ENCODE measurements at regions not wholly inside any gene's neighbourhood (a gene's known extent, or its start where the extent isn't known, plus 50 kb on each side); places are given as distances from the start of the nearest gene placed in this dataset.
"Not testable (repeated sequence)": the region's sequence is repeated elsewhere in the genome, so short reads cannot be mapped to it uniquely, and the experiment has no call there.

- DNase-seq (ENCODE audit: low spot score), result no peak
Observed at GRCh38 chr2:81050580-81051095, 746.1 kb upstream of the LRRTM1 start.

- DNase-seq (ENCODE audit: low spot score), result no peak
Observed at GRCh38 chr2:81043681-81044080, 739.1 kb upstream of the LRRTM1 start.

- no peak for DNase-seq (ENCODE audit: low spot score)
Observed at GRCh38 chr2:81007104-81007503, 702.6 kb upstream of the LRRTM1 start.

GRCh38 chr2:81002906-81003305, 698.4 kb upstream of the LRRTM1 start:
- DNase-seq (ENCODE audit: low spot score), result no peak

DNA sequence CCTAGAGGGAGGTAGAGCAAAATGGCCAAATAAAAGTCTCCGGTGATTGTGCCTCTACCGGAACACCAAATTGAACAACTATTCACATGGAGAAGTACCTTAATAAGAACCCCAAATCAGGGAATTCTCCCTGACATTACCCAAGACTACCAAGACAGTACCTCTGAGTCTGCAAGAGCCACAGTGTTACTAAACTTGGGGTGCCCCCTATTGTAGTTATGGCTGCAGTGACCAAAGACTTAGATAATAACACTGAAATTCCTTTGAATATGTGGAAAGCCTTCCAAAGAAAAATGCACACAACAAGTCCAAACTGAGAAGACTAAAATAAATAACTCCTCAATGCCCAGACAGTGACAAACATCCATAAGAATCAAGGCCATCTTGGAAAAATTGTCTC, 682.9 kb upstream of the LRRTM1 start:
- no peak for DNase-seq (ENCODE audit: low spot score)

DNA sequence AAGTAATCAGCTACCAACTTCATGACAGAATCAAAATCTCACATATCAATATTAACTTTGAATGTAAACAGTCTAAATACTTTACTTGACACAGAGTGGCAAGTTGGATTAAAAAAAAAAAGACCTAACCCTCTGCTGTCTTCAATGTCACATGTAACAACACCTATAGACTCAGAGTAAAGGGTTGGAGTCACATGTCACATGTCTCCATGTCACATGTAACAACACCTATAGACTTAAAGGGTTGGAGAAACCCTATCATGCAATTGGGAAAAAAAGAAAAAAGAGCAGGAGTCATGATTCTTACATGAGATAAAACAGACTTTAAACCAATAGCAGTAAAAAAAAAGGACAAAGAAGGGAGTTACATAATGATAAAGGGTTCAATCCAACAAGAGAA, 665.3 kb upstream of the LRRTM1 start:
- no peak for DNase-seq (ENCODE audit: low spot score)

DNA sequence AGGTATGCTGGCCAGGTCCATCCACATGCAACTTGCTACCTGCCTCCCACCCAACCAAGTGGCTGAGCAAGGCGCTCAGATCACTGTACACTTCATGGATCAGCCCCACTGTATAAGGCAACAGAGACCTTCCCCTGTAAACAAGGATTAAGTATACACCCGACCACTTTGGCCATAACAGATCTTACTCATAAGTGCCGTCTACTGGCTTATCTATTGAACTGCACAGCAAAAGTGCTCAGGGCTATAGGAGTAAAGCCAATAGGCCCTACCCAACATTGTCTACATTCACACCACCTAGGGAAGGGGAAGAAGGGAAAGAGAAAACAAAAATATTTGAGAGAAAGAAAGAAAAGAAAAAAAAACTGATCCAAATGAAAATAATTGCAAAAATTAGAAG, 663.9 kb upstream of the LRRTM1 start:
- DNase-seq (ENCODE audit: low spot score), result no peak

- no peak for DNase-seq (ENCODE audit: low spot score)
Observed at GRCh38 chr2:80947601-80948130, 643.1 kb upstream of the LRRTM1 start.

- DNase-seq (ENCODE audit: low spot score), result no peak
Observed at GRCh38 chr2:80943487-80943886, 638.9 kb upstream of the LRRTM1 start.

GRCh38 chr2:80942766-80943165, 638.2 kb upstream of the LRRTM1 start:
- no peak for DNase-seq (ENCODE audit: low spot score)

- DNase-seq (ENCODE audit: low spot score), result no peak
Observed at GRCh38 chr2:80938463-80938862, 633.9 kb upstream of the LRRTM1 start.

GRCh38 chr2:80931820-80932219, 627.3 kb upstream of the LRRTM1 start:
- not testable (repeated sequence) for DNase-seq (ENCODE audit: low spot score)

GRCh38 chr2:80930777-80931176, 626.2 kb upstream of the LRRTM1 start:
- no peak for DNase-seq (ENCODE audit: low spot score)

DNA sequence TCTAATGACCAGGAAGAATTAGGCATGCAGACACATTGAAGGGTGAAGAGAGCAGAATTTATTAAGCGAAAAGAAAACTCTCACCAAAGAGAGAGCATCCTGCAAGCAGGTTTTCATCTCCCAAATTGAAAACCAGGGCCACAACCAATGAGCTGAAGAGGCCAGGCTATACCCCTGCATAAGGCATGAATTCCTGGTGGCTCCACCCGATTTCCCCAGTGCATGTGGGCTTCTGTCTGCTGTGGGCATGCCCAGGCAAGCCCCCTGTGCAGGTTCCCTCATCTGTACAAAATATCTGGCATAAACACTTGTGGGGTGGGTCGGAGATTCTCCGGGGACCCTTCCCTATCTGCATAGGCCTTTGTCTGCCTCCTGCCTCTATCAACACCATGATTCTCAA, 621.6 kb upstream of the LRRTM1 start:
- no peak for DNase-seq (ENCODE audit: low spot score)

GRCh38 chr2:80896576-80896975, 592.0 kb upstream of the LRRTM1 start:
- no peak for DNase-seq (ENCODE audit: low spot score)

GRCh38 chr2:80894486-80894885, 589.9 kb upstream of the LRRTM1 start:
- DNase-seq (ENCODE audit: low spot score), result no peak

DNA sequence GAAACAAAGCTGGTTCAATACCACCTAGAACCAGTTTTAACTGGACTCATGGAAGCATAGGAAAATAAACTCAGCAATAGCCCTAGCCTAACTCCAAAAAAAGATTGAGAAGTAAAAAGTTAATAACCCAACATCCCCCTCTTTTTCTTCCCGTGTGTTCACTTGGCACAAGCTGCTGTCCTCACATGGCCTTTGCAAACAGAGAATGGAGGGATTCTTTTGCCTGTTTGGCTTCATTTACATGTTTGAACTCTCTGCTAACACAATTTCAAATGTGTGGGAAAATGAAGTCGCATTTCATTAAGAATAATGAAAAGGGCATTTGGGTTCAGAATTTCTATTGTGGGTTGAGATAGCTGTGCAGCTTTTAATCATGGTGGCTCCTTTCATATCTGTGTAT, 589.2 kb upstream of the LRRTM1 start:
- no peak for DNase-seq (ENCODE audit: low spot score)

- no peak for DNase-seq (ENCODE audit: low spot score)
Observed at GRCh38 chr2:80889009-80889408, 584.5 kb upstream of the LRRTM1 start.

GRCh38 chr2:80887841-80888378, 583.4 kb upstream of the LRRTM1 start:
- no peak for DNase-seq (ENCODE audit: low spot score)

DNA sequence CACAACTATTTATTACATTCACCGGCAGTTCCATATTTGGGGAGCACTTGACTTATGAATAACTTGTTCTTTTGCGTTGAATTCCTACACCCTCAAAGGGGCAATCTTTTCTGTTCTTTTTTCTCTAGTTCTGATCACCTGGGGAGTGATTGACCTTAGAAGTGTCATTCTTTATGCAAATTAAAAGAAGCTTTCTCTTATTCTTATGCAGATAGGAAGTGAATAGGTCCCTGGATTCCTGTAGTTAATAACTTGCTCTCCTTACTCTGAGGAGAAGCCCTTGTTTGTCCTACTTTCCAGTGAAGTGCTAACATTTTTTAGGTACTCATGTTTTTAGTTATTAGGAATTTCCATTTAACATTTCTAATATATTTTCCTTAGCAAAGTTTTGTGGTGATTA, 569.8 kb upstream of the LRRTM1 start:
- DNase-seq (ENCODE audit: low spot score), result no peak

GRCh38 chr2:80869858-80870438, 565.4 kb upstream of the LRRTM1 start:
- DNase-seq (ENCODE audit: low spot score), result no peak

DNA sequence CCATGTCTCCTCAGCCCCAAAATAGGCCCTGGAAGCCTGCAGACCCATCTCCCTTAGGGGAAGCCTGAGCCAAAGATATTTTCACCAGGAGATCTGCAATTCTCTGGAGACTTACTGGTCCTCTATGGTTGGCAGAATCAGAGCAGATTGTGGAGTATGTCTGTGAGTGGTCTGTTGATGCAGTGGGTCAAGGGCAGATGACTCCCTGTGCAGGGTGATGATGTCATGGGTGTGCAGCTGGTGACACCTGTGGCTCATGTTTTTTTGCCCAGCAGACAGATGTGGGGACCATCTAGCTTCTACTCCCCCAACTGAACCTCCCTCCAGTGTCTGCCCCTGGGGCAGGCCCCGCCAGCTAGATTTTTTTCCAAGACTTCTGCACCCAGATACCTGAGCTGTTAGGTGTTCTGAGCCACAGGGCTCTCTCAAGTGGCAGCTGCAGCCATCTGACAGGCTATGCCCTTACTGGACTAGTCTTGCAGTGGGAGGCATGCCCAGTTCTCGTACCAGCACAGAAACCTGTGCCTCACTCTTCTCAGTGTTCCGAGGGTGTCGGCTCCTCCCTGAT, 558.7 kb upstream of the LRRTM1 start:
- DNase-seq (ENCODE audit: low spot score), result no peak

- no peak for DNase-seq (ENCODE audit: low spot score)
Observed at GRCh38 chr2:80858965-80859364, 554.4 kb upstream of the LRRTM1 start.

DNA sequence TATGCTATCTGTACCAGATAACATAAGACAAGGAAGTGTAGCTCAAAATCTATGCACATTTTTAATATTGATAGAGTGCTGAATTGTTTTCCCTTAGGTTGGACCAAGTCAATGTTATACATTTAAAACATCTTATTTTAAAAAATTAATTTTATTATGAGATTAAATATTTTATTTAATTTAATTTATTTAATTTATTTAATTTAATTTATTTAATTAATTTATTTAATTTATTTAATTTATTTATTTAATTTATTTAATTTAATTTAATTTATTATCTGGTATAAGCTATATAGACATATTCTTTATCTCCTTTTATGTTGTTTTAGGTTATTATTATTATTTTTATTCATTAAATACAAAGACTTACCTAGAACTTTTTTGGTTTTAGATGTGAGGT, 551.7 kb upstream of the LRRTM1 start:
- DNase-seq (ENCODE audit: low spot score), result no peak

Data from kidney capillary endothelial cell (primary cell).